Stimulated activated CD4-positive, alpha-beta T cell treated with anti-CD3 and anti-CD28 coated beads, TNF-alpha, amount 100 ng/mL, for 4 hours (primary cell): ENCODE measurements at regions not wholly inside any gene's neighbourhood (a gene's known extent, or its start where the extent isn't known, plus 50 kb on each side); places are given as distances from the start of the nearest gene placed in this dataset.
A peak's percentile ranks its signal among the peaks of the same experiment; 100 is the strongest.

Experiments
- DNase-seq, 3 experiments: peaks; one replicate each; pipeline ENCODE4 v3.0.0-alpha.2; 2020; ENCODE audit warnings: low read depth in 3 of 3

DNA sequence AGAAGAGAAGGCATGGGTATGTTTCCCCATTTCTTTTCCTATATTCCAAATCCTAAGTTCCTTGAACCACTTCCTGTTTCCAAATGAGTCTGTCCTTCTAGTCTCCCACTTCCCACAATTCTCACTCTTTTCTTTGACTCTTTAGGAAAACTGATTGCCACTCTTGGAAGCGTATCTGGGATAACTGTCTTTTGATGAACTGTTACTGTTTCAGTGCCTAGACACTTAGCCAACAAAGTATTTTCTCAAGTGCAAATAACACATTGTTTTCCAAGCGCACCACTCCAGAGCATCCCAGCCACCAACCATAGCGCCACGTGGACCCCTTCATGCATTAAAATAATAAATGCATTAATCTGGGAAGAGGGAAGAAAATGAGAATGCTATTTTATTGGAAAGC is 342.8 kb downstream of the MTX2 start:
- no peak for DNase-seq

DNA sequence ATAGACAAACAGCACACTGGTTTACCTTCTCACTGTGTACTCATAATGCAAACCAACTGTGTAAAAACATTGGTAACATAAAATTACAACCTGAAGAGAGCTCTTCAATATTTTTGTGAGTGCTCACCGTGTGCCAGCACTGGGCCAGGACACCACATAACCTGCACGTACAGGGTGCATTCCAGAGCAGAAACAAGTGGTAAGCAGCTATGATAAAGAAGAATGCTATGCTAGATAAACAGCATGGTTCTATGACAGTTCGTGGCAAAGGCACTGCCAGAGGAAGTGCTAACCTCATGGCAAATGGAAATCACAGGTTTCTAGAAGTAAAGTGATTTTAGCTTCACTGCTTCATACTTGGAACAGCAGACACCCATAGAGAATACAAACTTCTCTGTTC is 343.5 kb downstream of the MTX2 start:
- DNase-seq: no peak

DNA sequence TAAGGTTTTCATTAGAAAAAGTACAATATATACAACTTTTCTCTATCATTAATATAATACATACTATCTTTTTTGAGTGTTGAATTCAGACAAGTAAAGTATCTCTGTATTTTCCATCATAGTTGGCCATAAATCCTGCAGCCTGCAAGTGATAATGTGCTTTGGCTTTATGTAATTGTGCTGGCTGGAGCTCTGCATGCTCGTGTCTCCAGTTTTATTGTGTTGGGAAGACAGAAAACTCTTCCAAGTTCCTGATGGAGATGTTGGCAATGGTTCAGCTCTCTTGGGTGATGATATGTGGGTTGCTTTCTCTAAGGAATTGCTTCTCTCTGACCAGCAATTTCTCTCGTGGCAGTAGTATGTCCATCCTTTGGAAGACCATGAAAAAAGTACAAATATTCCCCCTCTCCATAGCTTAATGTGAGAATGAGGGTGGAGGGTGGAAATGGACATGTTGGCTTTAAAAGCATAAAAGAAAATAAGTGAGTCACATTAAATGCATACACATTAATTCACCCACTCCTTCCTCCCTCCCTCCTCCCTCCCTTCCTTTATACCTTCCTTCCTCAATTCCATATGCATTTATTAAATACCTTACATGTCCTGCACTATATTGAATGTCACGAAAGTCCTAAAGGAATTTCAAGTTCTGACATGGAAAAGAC is 344.2 kb downstream of the MTX2 start:
- no peak for DNase-seq

DNA sequence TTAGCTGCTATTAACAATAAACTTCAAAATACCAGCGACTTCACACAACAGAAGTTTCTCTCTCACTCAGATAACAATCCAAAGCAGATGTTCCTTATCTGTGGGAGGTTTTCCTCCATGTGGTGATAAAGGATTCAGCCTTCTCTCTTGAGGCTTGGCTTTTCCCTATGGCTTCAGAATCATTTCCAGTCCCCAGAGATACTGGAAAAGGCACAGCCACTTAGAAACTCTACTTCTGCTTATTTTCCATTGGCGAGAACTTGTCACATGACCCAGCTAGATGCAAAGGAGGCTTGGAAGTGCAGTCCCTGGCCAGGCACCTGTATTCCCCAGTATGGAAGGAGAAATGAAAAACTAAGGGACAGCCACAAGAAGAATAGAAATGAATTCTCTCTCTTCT is 344.8 kb downstream of the MTX2 start:
- no peak for DNase-seq

DNA sequence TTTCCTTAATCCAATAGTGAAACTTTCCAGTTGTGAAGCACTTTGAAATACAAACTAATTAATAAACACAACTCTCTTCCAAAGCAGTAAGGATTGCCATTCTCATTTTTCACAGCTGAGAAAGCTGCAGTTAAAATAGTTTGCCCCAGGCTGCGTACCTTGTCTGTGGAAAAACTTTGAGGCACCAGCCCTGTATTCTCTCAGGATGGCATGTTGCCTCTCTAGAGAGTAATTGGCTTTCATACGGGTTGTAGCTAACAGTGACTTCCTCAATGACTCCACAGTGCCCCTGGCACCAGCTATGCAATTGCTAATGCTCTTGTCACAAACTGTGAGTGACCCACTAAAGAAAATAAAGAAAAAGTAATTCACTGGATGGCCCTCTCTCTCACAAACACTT is 345.7 kb downstream of the MTX2 start:
- DNase-seq: no peak

DNA sequence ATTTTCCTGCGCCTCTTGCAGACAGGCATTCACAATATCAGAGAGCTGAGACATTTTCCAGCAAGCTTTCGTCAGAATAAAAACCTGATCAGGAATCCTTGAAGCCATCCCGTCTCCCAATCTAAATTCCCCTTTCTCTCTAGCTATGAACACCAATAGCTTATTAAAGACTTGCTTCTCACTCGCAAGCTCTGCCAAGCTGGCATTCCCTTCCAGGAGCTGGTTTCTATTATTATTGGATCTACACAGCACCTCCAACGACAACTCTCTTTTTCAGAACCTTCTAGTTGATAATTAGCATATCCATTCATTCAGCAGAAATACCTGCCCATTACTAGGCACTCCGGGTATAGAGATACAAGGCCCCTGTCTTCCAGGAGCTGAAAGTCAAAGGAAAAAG is 350.3 kb downstream of the MTX2 start:
- no peak for DNase-seq

DNA sequence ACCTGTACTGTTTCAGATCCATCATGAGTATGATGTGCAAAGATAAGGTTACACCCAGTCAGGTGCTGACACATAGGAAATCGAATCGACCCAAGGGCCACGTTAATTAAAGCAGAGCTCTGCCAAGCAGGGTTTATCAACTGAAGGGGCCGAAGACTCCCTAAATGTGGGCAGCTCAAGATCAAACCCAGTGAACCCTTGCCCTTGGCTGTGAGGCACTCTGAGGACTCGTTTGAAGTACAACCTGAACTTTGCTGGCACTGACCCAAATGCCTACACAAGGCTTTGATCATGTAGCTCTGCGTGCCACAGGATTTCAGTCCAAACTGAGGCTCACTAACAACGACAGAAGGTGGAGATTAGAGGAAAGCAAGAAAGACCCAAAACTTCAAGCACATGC is 352.1 kb downstream of the MTX2 start:
- no peak for DNase-seq

DNA sequence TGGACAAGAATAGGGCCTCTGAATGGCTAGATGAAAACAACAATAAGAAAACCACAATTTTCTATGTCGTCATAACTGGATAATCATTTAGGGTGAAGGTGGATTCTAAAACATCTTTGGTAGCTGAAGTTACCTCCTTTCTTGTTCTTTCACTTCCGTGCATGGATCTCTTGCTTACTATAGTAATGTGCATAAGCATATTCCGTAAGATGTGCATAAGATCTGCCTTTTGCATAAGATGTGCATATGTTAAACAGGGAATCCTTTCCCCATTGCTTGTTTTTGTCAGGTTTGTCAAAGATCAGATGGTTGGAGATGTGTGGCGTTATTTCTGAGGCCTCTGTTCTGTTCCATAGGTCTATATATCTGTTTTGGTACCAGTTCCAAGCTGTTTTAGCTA is 353.6 kb downstream of the MTX2 start:
- no peak for DNase-seq

DNA sequence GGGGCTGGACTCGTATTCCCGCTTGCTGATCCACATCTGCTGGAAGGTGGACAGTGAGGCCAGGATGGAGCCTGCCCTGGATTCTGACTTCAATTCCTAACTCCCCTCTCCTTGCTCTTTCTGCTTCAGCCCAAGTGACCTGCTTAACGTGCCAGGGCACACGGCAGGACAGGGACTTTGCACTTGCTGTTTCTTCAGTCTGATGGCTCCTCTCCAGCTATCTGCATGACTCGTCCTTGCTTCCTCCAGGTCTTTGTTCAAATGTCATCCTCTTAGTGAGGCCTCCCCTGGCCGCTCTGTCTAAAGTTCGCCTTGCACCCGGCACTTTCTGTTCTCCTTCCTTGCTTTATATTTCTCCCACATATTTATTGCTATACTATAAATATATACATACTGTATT is 357.6 kb downstream of the MTX2 start:
- no peak for DNase-seq

DNA sequence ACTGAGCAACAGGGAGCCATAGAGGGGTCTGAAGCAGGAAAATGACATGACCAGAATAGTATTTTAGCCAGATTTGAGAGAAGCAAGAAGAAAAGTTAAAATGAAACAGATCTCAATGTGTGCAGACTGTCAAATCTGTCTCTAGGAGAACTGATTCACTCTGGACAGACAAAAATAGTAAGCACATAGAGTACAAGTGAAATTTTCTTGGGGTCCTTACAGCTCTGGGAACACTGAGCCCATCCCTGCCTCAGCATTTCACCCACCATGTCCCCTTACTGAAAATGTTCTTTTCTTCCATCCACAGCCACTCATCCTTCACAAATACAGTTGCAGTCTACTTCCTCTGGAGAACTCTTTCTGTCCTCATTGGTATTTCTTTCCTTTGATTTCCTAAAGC is 359.2 kb downstream of the MTX2 start:
- no peak for DNase-seq

DNA sequence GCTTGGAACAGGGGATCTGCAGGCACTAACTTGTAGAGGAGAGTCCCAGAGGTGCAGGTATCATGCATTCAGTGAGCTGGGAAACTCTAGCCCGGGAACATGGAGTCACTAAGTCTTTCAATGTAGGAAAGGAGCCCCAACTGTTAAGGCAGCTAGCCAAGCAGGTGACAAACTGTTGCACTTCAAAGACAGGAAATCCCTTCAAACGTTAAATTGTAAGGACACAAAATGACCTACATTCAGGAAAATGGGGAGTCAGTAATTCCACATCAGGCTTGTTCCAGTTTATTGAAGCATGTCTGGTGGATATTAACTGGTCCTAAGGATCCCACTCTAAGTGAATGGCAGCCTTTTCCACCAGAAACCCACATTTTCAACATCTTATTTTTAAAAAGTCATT is 364.5 kb downstream of the MTX2 start:
- DNase-seq: no peak

DNA sequence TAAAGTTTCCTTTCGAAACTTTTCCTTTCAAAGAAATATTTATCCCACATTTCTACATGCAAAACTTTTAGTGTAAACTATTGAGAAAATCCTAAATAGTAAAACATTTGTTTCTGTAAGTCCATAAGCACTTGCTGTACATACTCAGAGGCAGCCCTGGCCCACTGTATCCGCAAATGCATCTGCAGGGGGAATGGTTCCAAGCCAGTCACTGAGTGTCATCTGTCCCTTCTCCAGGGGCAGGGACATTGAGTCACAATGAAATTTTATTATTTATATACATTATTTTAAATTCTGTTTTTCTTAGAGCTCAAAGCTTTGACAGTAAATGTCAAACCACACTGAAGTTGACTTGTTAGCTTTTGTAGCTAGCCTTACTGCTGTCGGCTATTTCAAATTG is 367.2 kb downstream of the MTX2 start:
- DNase-seq: no peak

DNA sequence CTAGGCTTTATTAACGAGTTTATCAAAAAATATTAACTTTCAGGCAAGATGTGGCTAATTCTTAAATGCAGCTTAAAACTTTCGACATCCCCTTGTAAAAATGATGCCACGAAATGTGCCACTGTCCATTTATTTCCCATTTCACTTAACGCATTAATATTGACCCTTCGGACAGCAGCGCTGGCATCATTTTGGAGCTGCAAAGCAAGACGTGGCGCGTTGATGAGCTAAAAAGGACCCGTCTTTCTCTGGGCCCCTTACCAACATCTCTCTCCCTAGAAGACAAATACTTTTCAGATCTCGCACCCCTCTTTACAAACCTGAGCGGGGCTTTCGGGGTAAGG is 367.9 kb downstream of the MTX2 start:
- DNase-seq: no peak

DNA sequence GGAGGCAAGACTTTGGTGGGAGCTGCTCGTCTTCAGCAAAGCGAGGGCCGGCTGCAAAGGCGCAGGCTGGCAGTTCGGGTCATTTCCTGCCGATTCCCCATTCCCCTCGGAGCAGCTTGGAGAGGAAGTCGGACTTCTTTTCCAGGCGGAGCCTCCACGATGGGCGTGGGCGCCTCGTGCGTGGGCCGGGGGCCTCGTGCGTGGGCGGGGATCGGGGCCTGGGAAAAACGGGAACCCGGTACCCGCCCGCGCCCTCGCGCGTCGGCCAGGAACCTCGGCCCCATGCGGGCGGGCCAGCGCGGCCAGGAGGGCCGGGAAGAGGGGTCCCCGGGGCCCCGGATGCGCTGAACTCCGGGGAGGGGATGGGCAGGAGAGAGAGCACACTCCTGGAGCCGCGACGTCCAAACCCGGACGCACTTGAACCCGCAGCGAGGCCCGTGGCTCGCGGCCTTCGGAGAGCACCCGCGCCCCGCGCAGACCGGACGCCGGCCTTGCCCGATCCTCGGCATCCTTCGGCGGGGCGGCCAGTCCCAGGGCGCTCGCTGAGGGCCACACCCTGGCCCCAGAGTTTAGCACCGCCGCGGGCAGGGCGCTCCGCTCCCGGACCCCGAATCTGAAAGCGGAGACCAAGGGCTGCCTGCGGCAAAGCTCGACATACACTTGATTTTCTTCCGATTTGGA is 368.4 kb downstream of the MTX2 start:
- peak in 1 of 3 experiments; percentile 7 for DNase-seq

DNA sequence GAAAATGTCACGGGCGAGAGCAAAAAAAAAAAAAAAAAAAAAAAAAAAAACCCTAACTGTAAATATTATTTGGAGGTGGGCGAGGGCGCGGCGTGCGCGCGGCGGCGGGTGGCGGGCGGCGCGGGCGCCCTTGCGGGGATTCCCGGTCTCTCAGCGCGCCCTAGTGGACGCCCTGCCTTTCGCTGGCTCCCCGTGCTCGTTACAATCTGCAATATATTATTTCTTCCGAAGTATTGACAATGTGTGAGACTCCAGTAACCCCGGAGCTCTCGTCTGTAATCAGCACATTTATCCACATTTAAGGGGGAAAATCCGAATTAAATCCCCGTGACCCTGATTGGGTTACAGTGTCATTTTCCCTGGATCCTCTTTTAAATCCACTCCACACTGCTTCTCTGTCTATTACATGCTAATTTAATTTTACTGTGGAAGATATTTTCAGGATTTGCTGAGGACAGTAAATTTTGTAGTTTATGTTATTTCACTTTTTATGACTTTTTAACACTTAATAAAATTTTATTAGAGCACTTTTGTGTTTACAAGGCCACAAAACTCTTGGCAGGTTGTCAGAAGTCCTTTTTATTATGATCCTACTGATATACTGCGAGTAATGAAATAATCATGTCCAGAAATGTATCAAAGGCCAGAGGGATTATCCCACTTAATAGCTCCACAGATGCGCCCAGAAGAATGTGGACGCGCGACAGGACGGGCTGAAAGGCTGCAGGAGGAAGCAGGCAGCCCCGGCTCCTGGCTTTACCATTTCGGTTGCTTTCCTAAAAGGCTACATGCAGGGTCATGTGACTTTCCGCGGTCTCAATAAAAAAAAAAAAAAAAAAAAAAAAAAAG is 369.1 kb downstream of the MTX2 start:
- DNase-seq: peak; percentile 11 to 42 (median 25)

DNA sequence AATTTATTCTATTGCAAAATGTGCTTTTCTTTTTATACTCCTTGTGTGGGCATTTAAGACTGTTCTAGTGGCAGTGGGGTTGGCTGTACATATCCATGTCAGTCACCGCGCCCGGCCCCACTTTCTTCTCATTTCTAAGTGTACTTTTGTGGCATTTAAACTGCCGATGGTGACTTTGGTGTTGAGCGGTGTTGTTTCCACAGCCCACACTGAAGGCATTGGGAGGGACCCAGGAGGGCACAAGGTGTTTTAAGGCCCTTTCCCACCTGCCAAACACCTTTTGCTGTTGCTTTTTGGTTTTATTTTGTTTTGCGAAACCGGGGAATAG is 369.7 kb downstream of the MTX2 start:
- DNase-seq: no peak

DNA sequence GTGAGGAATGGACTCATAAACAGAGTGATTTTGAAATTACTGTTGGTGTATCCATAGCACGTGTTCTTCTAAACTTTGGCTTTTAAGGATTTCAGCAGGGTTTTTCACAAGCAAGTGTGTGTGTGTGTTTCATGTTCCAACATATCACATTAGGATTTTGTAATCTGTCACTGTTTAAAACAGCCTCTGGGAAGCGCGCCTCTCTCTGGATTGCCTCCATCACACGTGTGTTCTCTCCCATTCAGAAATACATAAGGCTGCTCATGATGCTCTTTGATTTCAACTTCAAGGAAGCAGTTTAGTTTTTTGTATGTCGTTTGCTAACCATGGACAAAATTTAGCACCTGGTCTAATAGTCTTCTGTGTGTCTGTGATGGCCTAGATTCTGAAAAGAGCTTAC is 370.4 kb downstream of the MTX2 start:
- no peak for DNase-seq

DNA sequence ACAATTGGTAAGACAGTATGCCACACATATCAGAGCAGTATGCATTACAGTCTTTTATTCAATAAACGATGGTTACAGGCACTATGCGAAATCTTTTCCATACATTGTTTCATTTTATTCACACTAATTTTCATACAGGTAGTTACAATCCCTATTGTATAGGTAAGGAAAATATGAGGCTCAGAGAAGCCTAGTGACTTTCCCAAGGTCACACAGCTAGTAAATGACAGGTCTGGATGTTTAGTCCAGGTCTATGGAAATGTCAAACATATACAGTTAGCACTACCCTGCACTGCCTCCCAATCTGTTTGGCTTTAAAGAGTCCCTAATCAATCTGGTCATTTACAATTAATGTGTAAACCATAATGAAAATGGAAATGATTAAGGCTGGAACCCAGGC is 372.2 kb downstream of the MTX2 start:
- no peak for DNase-seq

DNA sequence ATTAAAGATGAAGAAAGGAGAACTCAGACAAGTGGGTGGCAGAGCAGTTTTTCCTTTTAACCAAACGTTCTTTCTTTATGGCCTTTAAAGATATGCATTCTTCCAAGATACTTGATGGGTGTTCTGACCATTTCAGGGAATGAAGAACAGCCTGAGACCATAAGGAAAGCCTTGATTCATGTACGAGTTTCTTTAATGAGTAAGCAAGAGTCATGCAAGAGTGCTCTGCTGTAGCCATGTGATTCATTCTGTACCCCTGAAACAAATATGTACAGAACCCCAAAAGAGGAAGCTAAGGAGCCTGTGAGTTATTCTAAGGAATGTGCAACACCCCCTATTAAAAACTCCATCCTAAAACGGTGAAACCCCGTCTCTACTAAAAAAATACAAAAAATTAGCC is 372.8 kb downstream of the MTX2 start:
- no peak for DNase-seq

DNA sequence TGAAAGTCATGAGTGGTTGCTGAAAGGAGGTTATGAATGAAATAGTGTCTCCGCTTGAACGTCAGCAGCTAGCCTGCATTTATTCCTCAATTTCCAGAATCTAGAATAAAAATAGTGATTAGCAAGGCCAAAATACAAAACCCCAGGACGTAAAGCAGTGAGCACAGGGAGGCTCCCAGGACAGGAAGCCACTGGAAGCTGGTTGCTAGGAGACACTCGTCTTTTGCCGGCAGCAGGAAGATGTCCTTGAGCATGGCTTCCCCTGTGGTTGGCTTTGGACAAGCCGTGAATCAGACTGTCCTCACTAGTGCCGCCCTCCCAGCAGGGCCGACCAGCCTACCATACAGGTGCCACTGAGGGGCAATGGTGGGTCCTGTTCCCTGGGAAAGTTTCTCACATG is 374.4 kb downstream of the MTX2 start:
- no peak for DNase-seq

DNA sequence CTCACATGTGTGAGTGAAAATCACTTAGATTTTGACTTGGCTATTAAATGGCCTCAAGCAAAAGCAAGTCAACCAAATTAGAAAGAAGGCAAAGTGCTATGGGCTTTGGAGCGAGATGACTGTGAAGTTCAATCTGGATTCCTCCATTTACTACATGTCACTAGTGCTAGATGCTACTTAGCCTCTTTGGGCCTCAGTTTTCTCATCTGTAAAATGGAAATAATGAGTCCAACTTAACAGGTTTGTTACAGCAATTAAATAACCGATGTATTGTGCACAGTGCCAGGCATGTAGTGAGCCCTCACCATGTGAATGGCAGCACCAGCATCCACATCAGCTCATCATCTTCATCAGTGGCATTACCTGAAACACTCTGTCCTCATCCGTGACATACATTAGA is 376.3 kb downstream of the MTX2 start:
- no peak for DNase-seq

DNA sequence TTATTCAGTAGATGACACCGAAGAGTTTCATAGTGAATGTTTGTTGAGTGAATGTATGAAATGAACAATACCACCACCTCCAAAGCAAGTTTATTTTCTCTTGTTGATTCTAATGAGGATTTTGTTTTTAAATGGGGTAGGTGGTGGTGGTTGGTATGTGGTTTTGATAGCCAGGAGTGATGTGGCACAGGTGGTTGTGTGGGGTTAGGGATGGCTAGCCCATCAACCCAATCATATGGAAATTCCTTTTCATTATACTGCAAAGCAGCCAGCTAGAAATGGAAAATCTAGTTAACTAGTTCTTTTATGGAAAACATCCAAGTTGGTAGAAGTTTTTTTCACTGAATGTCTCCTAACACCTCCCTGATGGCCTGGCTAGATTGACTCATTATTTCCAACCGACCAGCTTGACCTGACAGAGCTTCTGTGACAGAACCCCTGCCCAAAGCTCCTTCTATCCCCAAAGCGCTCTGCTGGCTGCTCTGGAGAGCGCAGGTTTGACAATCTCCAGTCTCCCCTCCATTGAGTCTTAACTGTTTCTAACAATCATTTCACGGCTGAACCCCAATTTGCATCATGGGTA is 376.9 kb downstream of the MTX2 start:
- DNase-seq: no peak
